Right forelimb (tissue), 1 donor: ENCODE measurements at regions not wholly inside any gene's neighbourhood (a gene's known extent, or its start where the extent isn't known, plus 50 kb on each side); places are given as distances from the start of the nearest gene placed in this dataset.

Experiments
- DNase-seq: peaks from one replicate; pipeline ENCODE4 v3.0.0-alpha.2; 2018

GRCh38 chr6:14966096-14966905 lies 279.6 kb upstream of the JARID2 start:
- no peak for DNase-seq

GRCh38 chr6:14966906-14967711 lies 278.8 kb upstream of the JARID2 start:
- no peak for DNase-seq

GRCh38 chr6:14968056-14968637 lies 277.7 kb upstream of the JARID2 start:
- no peak for DNase-seq

- no peak for DNase-seq
Observed at GRCh38 chr6:14969126-14969525, 276.7 kb upstream of the JARID2 start.

- no peak for DNase-seq
Observed at GRCh38 chr6:14972379-14973067, 273.3 kb upstream of the JARID2 start.

GRCh38 chr6:14974372-14974771 lies 271.5 kb upstream of the JARID2 start:
- DNase-seq: no peak

- DNase-seq: no peak
Observed at GRCh38 chr6:14974792-14975470, 270.9 kb upstream of the JARID2 start.

- no peak for DNase-seq
Observed at GRCh38 chr6:14975471-14975817, 270.4 kb upstream of the JARID2 start.

- DNase-seq: no peak
Observed at GRCh38 chr6:14977747-14978382, 268.0 kb upstream of the JARID2 start.

GRCh38 chr6:14981960-14982359 lies 263.9 kb upstream of the JARID2 start:
- no peak for DNase-seq

GRCh38 chr6:14983599-14984518 lies 262.0 kb upstream of the JARID2 start:
- no peak for DNase-seq

- no peak for DNase-seq
Observed at GRCh38 chr6:14984519-14984853, 261.4 kb upstream of the JARID2 start.

GRCh38 chr6:14985366-14985765 lies 260.5 kb upstream of the JARID2 start:
- no peak for DNase-seq

- no peak for DNase-seq
Observed at GRCh38 chr6:14986370-14986769, 259.5 kb upstream of the JARID2 start.

GRCh38 chr6:14987490-14987889 lies 258.4 kb upstream of the JARID2 start:
- no peak for DNase-seq

GRCh38 chr6:14992382-14992781 lies 253.5 kb upstream of the JARID2 start:
- DNase-seq: no peak

GRCh38 chr6:14995208-14995607 lies 250.7 kb upstream of the JARID2 start:
- DNase-seq: no peak

GRCh38 chr6:14995966-14996602 lies 249.8 kb upstream of the JARID2 start:
- DNase-seq: no peak

- no peak for DNase-seq
Observed at GRCh38 chr6:14996892-14997291, 249.0 kb upstream of the JARID2 start.

GRCh38 chr6:14997507-14997906 lies 248.4 kb upstream of the JARID2 start:
- DNase-seq: no peak

GRCh38 chr6:14999106-14999505 lies 246.8 kb upstream of the JARID2 start:
- no peak for DNase-seq
